ENCODE measurements at regions not wholly inside any gene's neighbourhood (a gene's known extent, or its start where the extent isn't known, plus 50 kb on each side); places are given as distances from the start of the nearest gene placed in this dataset.
"Not testable (repeated sequence)": the region's sequence is repeated elsewhere in the genome, so short reads cannot be mapped to it uniquely, and the experiment has no call there.

DNA sequence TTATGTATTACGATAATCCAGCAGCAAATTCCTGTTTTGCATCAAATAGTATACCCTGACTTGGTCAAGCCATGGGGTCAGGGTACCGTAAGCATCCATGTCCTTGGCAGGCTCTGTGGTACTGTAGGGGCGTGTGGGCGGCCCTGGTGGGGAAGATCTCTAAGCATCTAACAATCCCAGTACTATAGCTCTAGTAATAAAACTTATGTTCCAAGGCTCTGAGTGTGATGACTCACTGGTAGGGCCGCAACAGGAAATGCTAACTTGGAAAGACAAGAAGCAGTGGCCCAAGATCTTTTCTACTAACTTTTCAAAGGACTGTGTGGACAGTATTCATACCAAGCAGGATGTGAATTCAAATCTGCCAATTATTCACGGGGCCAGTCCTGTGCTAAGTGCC is 63.8 kb downstream of the CLEC18A start:
- DNase-seq: peak in 1 of 3 donors; percentile 15

DNA sequence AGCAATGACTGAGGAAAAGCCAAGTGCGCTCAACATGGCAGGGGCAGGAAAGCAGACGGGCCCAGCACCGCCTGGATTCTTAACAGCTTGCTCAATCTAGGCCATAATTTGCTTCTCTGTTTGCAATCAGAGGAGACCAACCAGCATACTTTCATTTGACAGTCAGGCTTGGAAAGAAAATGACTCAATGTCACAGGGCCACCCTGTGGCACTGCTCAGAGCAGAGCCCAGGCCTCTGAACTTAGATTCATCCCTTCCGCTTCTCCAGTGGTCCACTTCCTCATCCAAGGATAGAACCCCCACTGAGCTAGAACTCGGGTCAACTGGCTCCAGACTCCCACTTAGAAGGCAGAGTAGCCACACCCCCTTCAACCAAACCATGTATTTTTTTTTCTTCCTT is 65.6 kb downstream of the CLEC18A start:
- peak; percentile 63 to 70 (median 63) for DNase-seq

DNA sequence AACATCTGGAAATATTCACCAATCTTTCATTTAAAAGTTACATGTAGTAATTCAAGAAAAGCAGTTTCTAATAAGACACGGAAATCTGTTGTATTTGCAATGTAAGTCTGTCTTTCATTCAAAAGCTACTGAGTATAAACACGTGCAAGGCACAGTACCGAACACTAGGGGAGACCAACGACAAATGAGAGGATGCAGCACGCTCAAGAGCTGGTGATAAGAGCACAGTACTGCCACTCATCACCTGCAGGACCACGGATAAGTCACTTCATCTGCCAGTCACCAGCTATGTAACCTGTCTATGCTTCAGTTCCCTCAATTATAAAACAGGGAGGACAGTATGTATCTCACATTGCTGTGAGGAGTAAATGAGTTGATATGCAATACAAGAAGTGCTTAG is 67.1 kb downstream of the CLEC18A start:
- DNase-seq: peak in 1 of 3 donors; percentile 5

DNA sequence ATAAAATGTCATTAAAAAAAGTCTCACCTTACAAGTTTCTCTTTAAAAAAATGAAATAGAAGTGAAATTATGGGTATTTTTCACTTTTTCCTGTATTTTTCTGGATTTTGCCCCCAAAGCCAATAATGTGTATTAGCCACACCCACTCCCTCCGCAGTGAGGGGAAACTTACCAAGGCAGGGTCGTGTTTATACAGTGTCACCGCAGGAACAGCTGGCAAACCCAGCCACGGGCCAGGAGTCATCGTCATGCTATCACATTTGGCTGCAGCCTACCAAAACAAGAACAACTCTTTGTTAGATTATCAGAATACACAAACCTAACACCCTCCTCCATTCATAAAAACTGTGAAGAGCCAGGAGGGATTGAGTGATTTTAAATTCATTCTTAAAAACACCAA is 72.1 kb downstream of the CLEC18A start:
- DNase-seq: not testable (repeated sequence)

DNA sequence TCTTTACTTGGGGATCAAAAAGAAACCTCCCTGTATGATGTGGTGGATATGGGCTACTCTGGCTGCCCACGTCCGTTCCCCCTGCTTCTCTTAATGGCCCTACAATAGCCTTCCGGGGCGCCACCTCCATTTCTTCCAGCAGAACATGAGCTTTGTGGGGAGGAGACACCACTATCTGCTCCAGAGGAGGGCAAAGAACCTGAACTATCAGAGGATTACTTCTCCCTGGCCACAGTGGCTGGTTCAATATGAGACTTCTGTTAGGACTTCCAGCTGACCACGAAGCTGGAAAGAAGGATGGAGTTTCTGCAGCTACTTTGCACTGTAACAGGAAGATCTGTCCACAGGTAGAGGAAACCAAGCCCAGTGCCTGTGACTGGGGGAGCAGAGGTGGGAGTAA is 72.8 kb downstream of the CLEC18A start:
- DNase-seq: not testable (repeated sequence)

DNA sequence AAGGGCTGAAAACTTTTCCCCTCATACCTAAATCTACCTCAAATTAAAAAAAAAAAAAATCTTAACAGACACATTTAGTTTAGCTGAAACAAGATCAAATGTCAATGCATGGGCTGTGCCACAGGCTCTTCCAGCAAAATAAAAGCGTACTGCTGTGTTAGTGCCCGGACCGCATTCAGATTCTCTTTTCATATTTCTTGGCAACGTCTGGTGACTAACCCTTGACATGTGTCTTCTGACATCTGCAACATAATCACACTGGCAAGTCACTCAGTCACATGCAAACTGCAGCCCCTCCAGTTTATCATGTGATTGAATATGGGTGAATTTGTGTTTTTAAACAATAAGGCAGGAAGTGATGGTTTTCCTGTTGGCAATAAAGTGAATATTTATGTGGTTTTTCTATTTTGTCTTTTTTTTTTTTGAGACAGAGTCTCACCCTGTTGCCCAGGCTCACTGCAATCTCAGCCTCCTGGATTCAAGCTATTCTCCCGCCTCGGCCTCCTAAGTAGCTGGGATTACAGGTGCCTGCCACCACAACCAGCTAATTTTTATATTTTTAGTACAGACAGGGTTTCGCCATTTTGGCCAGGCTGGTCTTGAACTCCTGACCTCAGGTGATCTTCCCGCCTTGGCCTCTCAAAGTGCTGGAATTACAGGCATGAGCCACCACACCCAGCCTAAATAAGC is 75.2 kb downstream of the CLEC18A start:
- peak; percentile 76 to 86 (median 84) for DNase-seq

DNA sequence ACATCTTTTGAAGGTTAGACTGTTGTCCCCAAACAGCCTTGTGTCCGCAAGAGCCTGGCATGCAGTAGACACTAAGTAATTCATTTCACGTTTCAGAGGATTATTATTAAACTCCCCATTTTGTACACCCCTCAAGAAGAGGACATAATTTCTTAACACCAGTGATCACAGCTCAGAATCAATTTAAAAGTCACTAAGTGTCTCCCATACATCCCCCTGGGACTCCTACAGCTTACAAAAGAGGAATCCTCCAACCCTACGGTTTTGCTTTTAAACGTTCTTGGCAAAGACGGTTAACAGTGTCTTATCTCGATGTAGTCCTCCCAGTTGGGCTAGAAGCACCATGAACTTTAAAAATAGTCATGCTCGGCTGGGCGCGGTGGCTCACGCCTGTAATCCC is 81.2 kb upstream of the PDPR start:
- not testable (repeated sequence) for DNase-seq

DNA sequence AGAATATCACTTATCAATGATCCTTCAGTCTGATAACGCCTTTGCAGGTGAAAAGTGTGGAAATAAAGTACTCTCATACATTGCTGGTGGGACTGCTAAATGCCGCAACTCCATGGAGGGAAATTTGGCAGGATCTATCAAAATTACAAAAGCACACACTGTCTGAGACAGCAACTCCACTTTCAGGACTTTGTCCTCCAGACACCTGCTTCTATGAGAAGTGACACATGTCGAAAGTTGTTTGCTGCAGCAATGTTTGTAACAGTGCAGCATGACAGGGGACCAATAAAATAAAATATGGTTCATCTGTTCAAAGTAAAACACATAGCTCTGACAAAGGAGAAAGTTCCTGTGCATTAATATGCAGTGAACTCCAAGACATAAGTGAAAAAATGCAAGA is 76.2 kb upstream of the PDPR start:
- DNase-seq: not testable (repeated sequence)

DNA sequence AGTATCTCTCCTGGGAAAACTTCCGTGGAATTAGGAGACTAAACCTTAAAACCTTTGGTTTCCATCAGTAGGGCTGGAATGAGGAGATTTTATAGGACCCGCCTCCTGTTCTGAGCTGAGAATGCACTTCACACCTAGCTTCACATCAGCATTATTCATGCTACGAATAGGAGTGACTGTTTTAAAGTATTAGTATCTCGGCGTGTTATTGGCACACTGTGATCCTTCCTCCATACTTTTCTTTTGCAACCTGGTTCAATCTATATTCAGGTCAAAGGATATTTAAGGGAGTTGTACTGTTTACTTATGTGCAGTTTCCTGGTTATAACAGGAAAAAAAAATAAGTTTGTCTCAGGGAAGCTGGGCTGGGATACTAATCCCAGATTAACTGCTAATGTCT is 73.6 kb upstream of the PDPR start:
- not testable (repeated sequence) for DNase-seq

DNA sequence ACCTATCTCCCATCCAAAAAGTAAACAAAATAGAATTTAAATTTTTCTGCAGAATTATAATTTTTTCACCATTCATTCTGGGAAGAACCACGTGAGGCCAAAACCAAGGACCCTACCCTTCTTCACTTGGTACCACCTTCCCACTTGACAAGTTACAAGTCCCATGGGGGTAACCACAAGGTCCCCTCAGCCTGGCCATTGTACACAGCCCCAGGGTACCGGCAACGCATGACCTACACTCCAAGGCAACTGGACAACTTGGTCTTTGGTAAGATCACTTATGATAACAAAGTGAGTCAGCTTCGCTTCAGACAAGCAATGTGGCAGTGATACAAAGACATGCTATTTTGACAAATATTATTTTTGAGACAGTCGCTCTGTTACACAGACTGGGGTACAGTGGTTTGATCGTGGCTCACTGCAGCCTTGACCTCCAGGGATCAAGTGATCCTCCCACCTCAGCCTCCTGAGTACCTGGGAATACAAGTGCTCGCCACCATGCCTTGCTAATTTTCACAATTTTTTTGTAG is 70.5 kb upstream of the PDPR start:
- DNase-seq: not testable (repeated sequence)

DNA sequence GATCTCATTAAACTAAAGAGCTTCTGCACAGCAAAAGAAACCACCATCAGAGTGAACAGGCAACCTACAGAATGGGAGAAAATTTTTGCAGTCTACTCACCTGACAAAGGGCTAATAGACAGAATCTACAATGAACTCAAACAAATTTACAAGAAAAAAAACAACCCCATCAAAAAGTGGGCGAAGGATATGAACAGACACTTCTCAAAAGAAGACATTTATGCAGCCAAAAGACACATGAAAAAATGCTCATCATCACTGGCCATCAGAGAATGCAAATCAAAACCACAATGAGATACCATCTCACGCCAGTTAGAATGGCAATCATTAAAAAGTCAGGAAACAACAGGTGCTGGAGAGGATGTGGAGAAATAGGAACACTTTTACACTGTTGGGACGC is 67.6 kb upstream of the PDPR start:
- not testable (repeated sequence) for DNase-seq

DNA sequence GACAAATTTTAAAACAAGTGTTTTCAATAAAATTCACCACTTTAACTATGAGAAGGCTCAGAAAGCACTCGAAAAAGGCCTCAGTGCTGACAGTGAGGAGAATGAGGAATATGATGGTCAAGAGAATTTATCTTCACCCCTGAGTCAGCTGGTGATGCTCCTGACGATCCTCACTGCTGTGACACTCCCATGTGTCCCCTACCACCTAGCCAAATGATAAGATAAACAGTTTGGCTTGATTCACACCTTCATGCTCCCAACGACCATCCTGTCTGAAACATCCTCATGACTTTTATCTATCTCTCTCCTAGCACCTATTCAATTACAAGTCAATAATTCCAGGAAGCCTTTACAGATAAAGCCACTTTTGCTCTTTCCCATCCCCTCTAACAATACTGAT is 66.0 kb upstream of the PDPR start:
- not testable (repeated sequence) for DNase-seq

DNA sequence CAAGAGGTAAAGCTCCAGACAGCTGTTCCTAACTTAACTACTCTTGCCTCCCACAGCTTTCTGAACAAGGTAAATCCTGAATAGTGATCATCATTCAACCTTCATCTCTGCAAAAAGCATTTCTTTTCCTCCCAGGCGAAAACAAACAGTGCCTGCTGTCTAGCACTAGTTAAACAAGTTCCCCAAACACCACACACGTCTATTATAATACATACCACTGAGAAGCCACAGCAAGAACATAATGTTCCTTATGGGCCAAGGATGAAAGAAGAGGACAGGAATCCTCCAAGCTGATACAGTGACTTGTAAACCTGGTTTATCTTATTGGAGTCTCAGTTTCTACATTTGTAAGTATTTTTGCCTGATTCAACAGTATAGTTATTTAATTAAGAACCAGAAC is 56.1 kb upstream of the PDPR start:
- DNase-seq: not testable (repeated sequence)

DNA sequence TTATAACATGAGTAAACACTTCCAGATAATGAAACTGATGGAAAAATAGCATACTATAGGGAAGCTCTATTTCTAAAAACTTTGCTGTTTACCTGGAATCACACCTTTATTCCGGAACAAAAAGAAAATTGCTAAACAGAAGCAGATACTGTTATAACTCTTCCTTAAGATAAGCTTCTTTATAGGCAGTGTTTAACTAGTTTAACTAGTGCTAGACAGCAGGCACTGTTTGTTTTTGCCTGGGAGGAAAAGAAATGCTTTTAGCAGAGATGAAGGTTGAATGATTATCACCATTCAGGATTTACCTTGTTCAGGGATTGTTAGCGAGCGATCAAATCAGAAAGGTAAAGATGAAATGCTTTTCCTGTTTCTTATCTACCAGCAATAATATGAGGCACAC is 54.7 kb upstream of the PDPR start:
- DNase-seq: not testable (repeated sequence)

DNA sequence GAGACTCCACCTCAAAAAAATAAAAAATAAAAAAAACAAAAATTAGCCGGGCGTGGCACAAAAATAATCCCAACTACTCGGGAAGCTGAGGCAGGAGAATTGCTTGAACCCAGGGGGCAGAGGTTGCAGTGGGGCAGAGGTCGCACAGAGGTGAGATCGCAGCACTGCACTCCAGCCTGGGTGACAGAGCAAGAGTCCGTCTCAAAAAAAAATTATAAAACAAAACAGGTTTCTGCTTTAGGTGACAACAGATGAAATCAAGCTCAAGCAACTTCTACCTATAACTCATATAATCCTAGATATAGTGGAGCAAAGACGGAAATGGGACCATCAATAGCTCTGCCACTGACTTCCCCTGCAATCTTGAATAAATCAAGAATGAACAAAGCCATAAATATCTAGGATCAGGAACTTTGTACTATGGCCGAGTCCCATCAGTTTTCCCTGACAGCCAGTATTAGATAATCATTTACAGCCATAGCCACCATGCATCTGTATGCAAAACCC is 53.6 kb upstream of the PDPR start:
- not testable (repeated sequence) for DNase-seq

DNA sequence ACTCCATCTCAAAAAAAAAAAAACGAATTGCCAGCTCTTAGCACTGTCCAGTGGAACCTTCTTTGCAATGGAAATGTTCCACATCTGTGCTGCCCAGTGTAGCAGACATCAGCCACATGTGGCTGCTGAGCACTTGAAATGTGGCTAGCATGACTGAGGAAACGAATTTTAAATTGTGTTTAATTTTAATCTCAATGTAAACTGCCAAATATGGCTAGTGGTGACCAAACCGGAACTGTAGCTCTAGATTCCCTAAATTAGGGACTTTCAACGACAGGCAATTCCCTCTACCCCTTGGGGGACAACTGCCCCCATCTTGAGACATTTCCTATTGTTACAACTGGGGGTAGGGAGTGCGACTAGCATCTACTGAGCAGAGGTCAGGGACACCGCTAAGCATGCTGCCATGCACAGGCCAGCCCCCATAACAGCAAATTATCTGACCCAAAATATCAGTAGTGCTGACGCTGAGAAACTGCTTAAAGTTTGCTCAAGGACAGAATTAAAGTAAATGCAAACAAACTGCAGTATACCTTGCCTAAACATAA is 52.4 kb upstream of the PDPR start:
- not testable (repeated sequence) for DNase-seq

DNA sequence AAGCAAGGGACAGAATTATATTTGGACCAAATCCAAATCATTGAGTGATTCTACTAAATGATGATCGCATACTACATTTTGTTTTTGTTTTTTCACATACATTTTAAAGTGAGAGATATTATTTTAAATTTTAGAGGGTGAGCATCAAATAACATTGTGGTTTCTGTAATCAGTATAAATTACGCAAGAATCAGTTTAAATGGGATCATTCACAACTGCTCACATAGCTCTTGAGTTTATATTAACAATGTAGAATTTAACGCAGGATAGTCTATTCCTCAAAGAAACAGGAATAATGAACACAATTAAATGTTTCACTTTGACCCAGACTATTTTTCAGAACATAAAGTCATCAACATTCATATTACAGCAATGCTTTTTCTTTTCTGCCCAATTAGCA is 51.2 kb upstream of the PDPR start:
- not testable (repeated sequence) for DNase-seq
